HG02885 (cell line): ENCODE measurements at regions not wholly inside any gene's neighbourhood (a gene's known extent, or its start where the extent isn't known, plus 50 kb on each side); places are given as distances from the start of the nearest gene placed in this dataset.
"Not testable (repeated sequence)": the region's sequence is repeated elsewhere in the genome, so short reads cannot be mapped to it uniquely, and the experiment has no call there.

Source experiments
- ATAC-seq: cut with Tn5 transposase; IDR thresholded peaks from one replicate; pipeline ENCODE4 v1.9.1; 2021; ENCODE audit warnings: mild to moderate bottlenecking; ENCODE audit not compliant: unreplicated experiment, poor library complexity

GRCh38 chr18:70758780-70759179, 469.9 kb downstream of the SOCS6 start:
- ATAC-seq: no peak

- no peak for ATAC-seq
Measured at GRCh38 chr18:70754486-70754885, 465.6 kb downstream of the SOCS6 start.

GRCh38 chr18:70732916-70733315, 444.1 kb downstream of the SOCS6 start:
- ATAC-seq: no peak

- ATAC-seq: no peak
Measured at GRCh38 chr18:70732188-70732587, 443.3 kb downstream of the SOCS6 start.

- no peak for ATAC-seq
Measured at GRCh38 chr18:70720607-70721006, 431.8 kb downstream of the SOCS6 start.

- ATAC-seq: no peak
Measured at GRCh38 chr18:70709720-70710119, 420.9 kb downstream of the SOCS6 start.

- no peak for ATAC-seq
Measured at GRCh38 chr18:70709144-70709543, 420.3 kb downstream of the SOCS6 start.

GRCh38 chr18:70705831-70706416, 417.1 kb downstream of the SOCS6 start:
- no peak for ATAC-seq

GRCh38 chr18:70700496-70700895, 411.7 kb downstream of the SOCS6 start:
- ATAC-seq: no peak

GRCh38 chr18:70698574-70698973, 409.7 kb downstream of the SOCS6 start:
- no peak for ATAC-seq

GRCh38 chr18:70693246-70693645, 404.4 kb downstream of the SOCS6 start:
- no peak for ATAC-seq

GRCh38 chr18:70689765-70690164, 400.9 kb downstream of the SOCS6 start:
- not testable (repeated sequence) for ATAC-seq

GRCh38 chr18:70688286-70688685, 399.4 kb downstream of the SOCS6 start:
- no peak for ATAC-seq

GRCh38 chr18:70684821-70685220, 396.0 kb downstream of the SOCS6 start:
- no peak for ATAC-seq

- ATAC-seq: no peak
Measured at GRCh38 chr18:70683263-70683662, 394.4 kb downstream of the SOCS6 start.

GRCh38 chr18:70674896-70675295, 386.1 kb downstream of the SOCS6 start:
- no peak for ATAC-seq

GRCh38 chr18:70673831-70674230, 385.0 kb downstream of the SOCS6 start:
- no peak for ATAC-seq

- ATAC-seq: no peak
Measured at GRCh38 chr18:70672581-70672980, 383.7 kb downstream of the SOCS6 start.

- ATAC-seq: no peak
Measured at GRCh38 chr18:70671889-70672565, 383.2 kb downstream of the SOCS6 start.

- no peak for ATAC-seq
Measured at GRCh38 chr18:70666936-70667335, 378.1 kb downstream of the SOCS6 start.

GRCh38 chr18:70663141-70663540, 374.3 kb downstream of the SOCS6 start:
- ATAC-seq: no peak

GRCh38 chr18:70662588-70662987, 373.7 kb downstream of the SOCS6 start:
- ATAC-seq: no peak
